Right lobe of liver (tissue), 4 donors: ENCODE measurements at regions not wholly inside any gene's neighbourhood (a gene's known extent, or its start where the extent isn't known, plus 50 kb on each side); places are given as distances from the start of the nearest gene placed in this dataset.

ENCODE experiments used
- POLR2A ChIP-seq: fragments of 450-650 bp; IDR thresholded peaks from one replicate; pipeline ENCODE4 v1.6.1; 2017; ENCODE audit warnings: antibody characterized with exemption, mild to moderate bottlenecking
- TF ChIP-seq, protein P1 (sequence below), 4 donors: fragments of 200-600 bp in 3 of 4; fragments of 450-650 bp in 1 of 4; IDR thresholded peaks; one replicate each; pipeline versions ENCODE4 v1.5.1 to v1.8.0; 2016 to 2022; ENCODE audit warnings: antibody characterized with exemption in 4 of 4, mild to moderate bottlenecking in 2 of 4
- donor health status: DM: no; HTN: no; CAD: no.
- donor health status: DM: no; HTN: no; CAD: no.
- donor health status: DM: no; HTN: yes; CAD: no.

GRCh38 chr4:28665306-28665705, 1804.7 kb downstream of the STIM2 start:
- TF ChIP-seq, protein P1, sequence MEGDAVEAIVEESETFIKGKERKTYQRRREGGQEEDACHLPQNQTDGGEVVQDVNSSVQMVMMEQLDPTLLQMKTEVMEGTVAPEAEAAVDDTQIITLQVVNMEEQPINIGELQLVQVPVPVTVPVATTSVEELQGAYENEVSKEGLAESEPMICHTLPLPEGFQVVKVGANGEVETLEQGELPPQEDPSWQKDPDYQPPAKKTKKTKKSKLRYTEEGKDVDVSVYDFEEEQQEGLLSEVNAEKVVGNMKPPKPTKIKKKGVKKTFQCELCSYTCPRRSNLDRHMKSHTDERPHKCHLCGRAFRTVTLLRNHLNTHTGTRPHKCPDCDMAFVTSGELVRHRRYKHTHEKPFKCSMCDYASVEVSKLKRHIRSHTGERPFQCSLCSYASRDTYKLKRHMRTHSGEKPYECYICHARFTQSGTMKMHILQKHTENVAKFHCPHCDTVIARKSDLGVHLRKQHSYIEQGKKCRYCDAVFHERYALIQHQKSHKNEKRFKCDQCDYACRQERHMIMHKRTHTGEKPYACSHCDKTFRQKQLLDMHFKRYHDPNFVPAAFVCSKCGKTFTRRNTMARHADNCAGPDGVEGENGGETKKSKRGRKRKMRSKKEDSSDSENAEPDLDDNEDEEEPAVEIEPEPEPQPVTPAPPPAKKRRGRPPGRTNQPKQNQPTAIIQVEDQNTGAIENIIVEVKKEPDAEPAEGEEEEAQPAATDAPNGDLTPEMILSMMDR (IDR thresholded peaks at IDR 0.05), result no peak
- no peak for TF ChIP-seq POLR2A
